Right lobe of liver (tissue), 6 donors: ENCODE measurements at regions not wholly inside any gene's neighbourhood (a gene's known extent, or its start where the extent isn't known, plus 50 kb on each side); places are given as distances from the start of the nearest gene placed in this dataset.

Experiments used
- ATAC-seq, 4 donors: fragments of 200-7000 bp; cut with Tn5 transposase; one replicate each; pipeline ENCODE4 v1.9.1; 2020; ENCODE audit warnings: mild to moderate bottlenecking in 4 of 4, moderate library complexity in 4 of 4
- DNase-seq, 3 donors: peaks; one replicate each; pipeline ENCODE4 v3.0.0-alpha.2; 2020
- H3K27ac ChIP-seq, 3 donors: fragments of 200-600 bp; one replicate each; pipeline ENCODE4 v1.8.0; 2022
- H3K27me3 ChIP-seq, 2 donors: fragments of 200-600 bp; one replicate each; pipeline ENCODE4 v1.8.0; 2022
- H3K36me3 ChIP-seq, 4 donors: fragments of 200-600 bp; sonication (generic) in 1 of 4; one replicate each; pipeline versions ENCODE4 v1.5.1 to v1.8.0; 2017 to 2022; ENCODE audit warnings: control low read depth in 1 of 4
- H3K4me1 ChIP-seq, 4 donors: fragments of 200-600 bp; sonication (generic) in 1 of 4; one replicate each; pipeline versions ENCODE4 v1.5.1 to v1.8.0; 2017 to 2022; ENCODE audit warnings: control low read depth in 1 of 4
- H3K4me3 ChIP-seq, 3 donors: fragments of 200-600 bp; one replicate each; pipeline ENCODE4 v1.8.0; 2022
- H3K9me3 ChIP-seq, 4 donors: fragments of 200-600 bp; sonication (generic) in 1 of 4; one replicate each; pipeline versions ENCODE4 v1.5.1 to v1.8.0; 2017 to 2022; ENCODE audit warnings: control low read depth in 1 of 4
- CTCF ChIP-seq, 4 donors: fragments of 200-600 bp in 3 of 4; fragments of 450-650 bp in 1 of 4; IDR thresholded peaks; one replicate each; pipeline versions ENCODE4 v1.5.1 to v1.8.0; 2016 to 2022; ENCODE audit warnings: antibody characterized with exemption in 4 of 4, mild to moderate bottlenecking in 2 of 4
- POLR2A ChIP-seq: fragments of 450-650 bp; IDR thresholded peaks from one replicate; pipeline ENCODE4 v1.6.1; 2017; ENCODE audit warnings: antibody characterized with exemption, mild to moderate bottlenecking
- WGBS: methylation state at CpG from one replicate; pipeline ENCODE4 v1.1.6; 2018; ENCODE audit warnings: low coverage, low lambda C conversion rate; ENCODE audit not compliant: insufficient coverage; ENCODE audit errors: missing lambda C conversion rate; 5-methylcytosine and 5-hydroxymethylcytosine counted together
- intact Hi-C, 2 donors: fragments of 100-400 bp; cut with DNase I; formaldehyde crosslinking; loops; one replicate each; pipeline versions ENCODE4 v1.11.2 to v1.14.1; 2022
- donor health status: DM: no; HTN: yes; CAD: no.
- donor health status: DM: no; HTN: no; CAD: no.
- donor health status: DM: no; HTN: no; CAD: no.
- donor health status: DM: no; HTN: yes; CAD: no.
- donor health status: DM: no; HTN: yes; CAD: no.

- no peak overlapping the region for H3K4me3 ChIP-seq
- H3K27ac ChIP-seq: no peak overlapping the region
- H3K27me3 ChIP-seq: no peaks in the 10 kb centered on the region
- TF ChIP-seq POLR2A (no peak), CTCF (IDR thresholded peaks at IDR 0.05) (no peak)
- intact Hi-C loops: no loop called here
- no peaks in the 10 kb centered on the region for H3K9me3 ChIP-seq
- DNase-seq (no peak), ATAC-seq (no peak)
- H3K36me3 ChIP-seq: no peaks in the 10 kb centered on the region
- H3K4me1 ChIP-seq: no peaks in the 10 kb centered on the region
- 19% methylated on average over 2 of the region's 2 CpGs for WGBS
Observed at GRCh38 chr17:63364387-63364786, 81.7 kb downstream of the CYB561 start.

- no peak for DNase-seq
- TF ChIP-seq POLR2A (no peak), CTCF (IDR thresholded peaks at IDR 0.05) (no peak)
Observed at GRCh38 chr17:63364944-63365343, 81.2 kb downstream of the CYB561 start.

GRCh38 chr17:63365366-63366240 lies 80.5 kb downstream of the CYB561 start:
- no peaks in the 10 kb centered on the region for H3K27me3 ChIP-seq
- no peaks in the 10 kb centered on the region for H3K9me3 ChIP-seq
- DNase-seq (no peak), ATAC-seq (no peak)
- no peak overlapping the region for H3K4me3 ChIP-seq
- TF ChIP-seq POLR2A (no peak), CTCF (IDR thresholded peaks at IDR 0.05) (no peak)
- 54% methylated on average over 8 of the region's 8 CpGs for WGBS
- no peaks in the 10 kb centered on the region for H3K36me3 ChIP-seq
- intact Hi-C loops: no loop called here
- no peaks in the 10 kb centered on the region for H3K4me1 ChIP-seq
- no peak overlapping the region for H3K27ac ChIP-seq

More at GRCh38 chr17:63364944-63365343, 81.2 kb downstream of the CYB561 start:
- Histone ChIP-seq H3K9me3 (no peaks in the 10 kb centered on the region), H3K27ac (no peak overlapping the region), H3K4me3 (no peak overlapping the region), H3K36me3 (no peaks in the 10 kb centered on the region), H3K4me1 (no peaks in the 10 kb centered on the region), H3K27me3 (no peaks in the 10 kb centered on the region)
- ATAC-seq: no peak
- intact Hi-C loops: no loop called here
- 74% methylated on average over 3 of the region's 6 CpGs for WGBS

- Histone ChIP-seq H3K4me1 (no peaks in the 10 kb centered on the region), H3K27me3 (no peaks in the 10 kb centered on the region), H3K4me3 (no peak overlapping the region), H3K9me3 (no peaks in the 10 kb centered on the region), H3K36me3 (no peaks in the 10 kb centered on the region), H3K27ac (no peak overlapping the region)
- 33% methylated on average over 1 of the region's 1 CpG for WGBS
- TF ChIP-seq POLR2A (no peak), CTCF (IDR thresholded peaks at IDR 0.05) (no peak)
- intact Hi-C loops: no loop called here
- ATAC-seq (no peak), DNase-seq (no peak)
Observed at GRCh38 chr17:63366241-63366566, 79.9 kb downstream of the CYB561 start.
